Neural cell (in vitro differentiated cells): ENCODE measurements at regions not wholly inside any gene's neighbourhood (a gene's known extent, or its start where the extent isn't known, plus 50 kb on each side); places are given as distances from the start of the nearest gene placed in this dataset.

Experiments used
- H2AFZ ChIP-seq: fragments of 200-600, 300-800 bp; sonication (generic), shearing (Covaris generic); 2 replicates; pipeline ENCODE4 v1.6.0; 2014; ENCODE audit warnings: low read depth, mild to moderate bottlenecking, antibody characterized with exemption, low read length, moderate library complexity
- H3F3A ChIP-seq: fragments of 200-600 bp; shearing (Covaris generic); 2 replicates; pipeline ENCODE4 v1.6.1; 2016; ENCODE audit warnings: mild to moderate bottlenecking, moderate library complexity, mixed read lengths, antibody characterized with exemption, low read length; ENCODE audit not compliant: insufficient read depth, poor library complexity, severe bottlenecking
- H3K27ac ChIP-seq: fragments of 200-600, 300-800 bp; sonication (generic), shearing (Covaris generic); 2 replicates; pipeline ENCODE4 v1.5.1; 2014; ENCODE audit warnings: mild to moderate bottlenecking, low read length, moderate library complexity
- H3K27me3 ChIP-seq: fragments of 300-800, 200-600 bp; sonication (generic), shearing (Covaris generic); 2 replicates; pipeline ENCODE4 v1.6.0; 2014; ENCODE audit warnings: mild to moderate bottlenecking, low read depth, low read length, moderate library complexity; ENCODE audit not compliant: insufficient read depth
- H3K36me3 ChIP-seq: fragments of 300-800, 200-600 bp; sonication (generic), shearing (Covaris generic); 2 replicates; pipeline ENCODE4 v1.5.1; 2014; ENCODE audit warnings: mild to moderate bottlenecking, antibody characterized with exemption, low read length, moderate library complexity; ENCODE audit not compliant: insufficient read depth
- H3K4me2 ChIP-seq: fragments of 300-800, 200-600 bp; sonication (generic), shearing (Covaris generic); 2 replicates; pipeline ENCODE4 v1.6.0; 2014; ENCODE audit warnings: mild to moderate bottlenecking, low read length
- H3K4me3 ChIP-seq: fragments of 300-800, 200-600 bp; sonication (generic), shearing (Covaris generic); 2 replicates; pipeline ENCODE4 v1.5.1; 2014; ENCODE audit warnings: mild to moderate bottlenecking, low read length, moderate library complexity
- H3K79me2 ChIP-seq: fragments of 200-600 bp; shearing (Covaris generic); replicated peaks from 2 replicates; pipeline ENCODE4 v1.6.0; 2014; ENCODE audit warnings: mild to moderate bottlenecking, low read length, moderate library complexity; ENCODE audit not compliant: insufficient read depth
- H3K9ac ChIP-seq: fragments of 300-800, 200-600 bp; sonication (generic), shearing (Covaris generic); 2 replicates; pipeline ENCODE4 v1.6.1; 2016; ENCODE audit warnings: mild to moderate bottlenecking, low read length, mixed read lengths
- H3K9me2 ChIP-seq: fragments of 200-600 bp; shearing (Covaris generic); 2 replicates; pipeline ENCODE4 v1.6.1; 2016; ENCODE audit warnings: mild to moderate bottlenecking, low read length, mixed read lengths; ENCODE audit not compliant: insufficient read depth
- H3K9me3 ChIP-seq: fragments of 200-600, 300-800 bp; sonication (generic), shearing (Covaris generic); 2 replicates; pipeline ENCODE4 v1.6.1; 2016; ENCODE audit warnings: mild to moderate bottlenecking, mixed run types, low read length, moderate library complexity, mixed read lengths
- H4K20me1 ChIP-seq: fragments of 200-600 bp; shearing (Covaris generic); 2 replicates; pipeline ENCODE4 v1.6.1; 2016; ENCODE audit warnings: mild to moderate bottlenecking, mixed run types; ENCODE audit not compliant: insufficient read depth
- CTCF ChIP-seq: fragments of 450-650 bp; IDR thresholded peaks from 2 replicates; pipeline ENCODE4 v1.5.1; 2014; ENCODE audit warnings: antibody characterized with exemption, mild to moderate bottlenecking, moderate library complexity; ENCODE audit not compliant: poor library complexity, severe bottlenecking
- EP300 ChIP-seq: fragments of 450-650 bp; conservative IDR thresholded peaks from 2 replicates; pipeline ENCODE4 v1.6.1; 2014; ENCODE audit warnings: antibody characterized with exemption, mild to moderate bottlenecking, moderate library complexity; ENCODE audit not compliant: poor library complexity, severe bottlenecking
- EZH2 ChIP-seq: fragments of 200-600, 300-800 bp; shearing (Covaris generic), sonication (generic); IDR thresholded peaks from 2 replicates; pipeline ENCODE4 v1.6.1; 2014; ENCODE audit warnings: antibody characterized with exemption, low read length, borderline replicate concordance, mild to moderate bottlenecking; ENCODE audit not compliant: insufficient read depth, poor library complexity, severe bottlenecking
- MXI1 ChIP-seq: fragments of 450-650 bp; conservative IDR thresholded peaks from 2 replicates; pipeline ENCODE4 v1.6.1; 2014; ENCODE audit warnings: antibody characterized with exemption, mild to moderate bottlenecking; ENCODE audit not compliant: poor library complexity, severe bottlenecking
- POLR2AphosphoS5 ChIP-seq: IDR thresholded peaks from 2 replicates; pipeline ENCODE4 v1.6.1; 2012
- RAD21 ChIP-seq: fragments of 450-650 bp; conservative IDR thresholded peaks from 2 replicates; pipeline ENCODE4 v1.6.1; 2014; ENCODE audit warnings: antibody characterized with exemption, mild to moderate bottlenecking, moderate library complexity
- REST ChIP-seq: IDR thresholded peaks from 2 replicates; pipeline ENCODE4 v1.6.1; 2012; ENCODE audit warnings: borderline replicate concordance
- SMC3 ChIP-seq: fragments of 450-650 bp; conservative IDR thresholded peaks from 2 replicates; pipeline ENCODE4 v1.6.1; 2014; ENCODE audit warnings: antibody characterized with exemption, mild to moderate bottlenecking, moderate library complexity; ENCODE audit not compliant: poor library complexity
- TAF1 ChIP-seq: IDR thresholded peaks from 2 replicates; pipeline ENCODE4 v1.6.1; 2012; ENCODE audit warnings: low read depth
- small RNA-seq, 3 experiments: library from RNA; depleted of rRNA; stranded (forward); fragments of <200 nt; gene quantifications; one replicate each; pipeline ENCODE3, GENCODE V24; 2012

- no peak overlapping the region for H3K27ac ChIP-seq
- no peaks in the 10 kb centered on the region for H3F3A ChIP-seq
- no peaks in the 10 kb centered on the region for H4K20me1 ChIP-seq
- no peaks in the 10 kb centered on the region for H3K36me3 ChIP-seq
- no peaks in the 10 kb centered on the region for H3K27me3 ChIP-seq
- H3K9ac ChIP-seq, result no peak overlapping the region
- no peaks in the 10 kb centered on the region for H3K9me2 ChIP-seq
- TF ChIP-seq REST, result no peak
- TF ChIP-seq POLR2AphosphoS5, result no peak
- TF ChIP-seq RAD21, result no peak
- no peak for TF ChIP-seq TAF1
- TF ChIP-seq SMC3, result no peak
- no peak for TF ChIP-seq EZH2
- TF ChIP-seq CTCF, result no peak
- no peak for TF ChIP-seq EP300
- H2AFZ ChIP-seq, result no peak overlapping the region
- H3K4me2 ChIP-seq, result no peak overlapping the region
- H3K79me2 ChIP-seq, result no peaks in the 10 kb centered on the region
- no peaks in the 10 kb centered on the region for H3K9me3 ChIP-seq
- H3K4me3 ChIP-seq, result no peak overlapping the region
Measured at GRCh38 chr16:86458149-86458777, 52.1 kb upstream of the FOXF1 start.

- Histone ChIP-seq H3K27ac (no peak overlapping the region), H2AFZ (no peak overlapping the region)
Measured at GRCh38 chr16:86459266-86459665, 51.1 kb upstream of the FOXF1 start.

More at GRCh38 chr16:86459266-86459665, 51.1 kb upstream of the FOXF1 start:
- H3K9me2 ChIP-seq, result no peaks in the 10 kb centered on the region
- no peaks in the 10 kb centered on the region for H3K36me3 ChIP-seq
- no peaks in the 10 kb centered on the region for H3K79me2 ChIP-seq
- no peaks in the 10 kb centered on the region for H3K9me3 ChIP-seq
- H4K20me1 ChIP-seq, result no peaks in the 10 kb centered on the region
- H3K27me3 ChIP-seq, result no peaks in the 10 kb centered on the region
- H3K9ac ChIP-seq, result no peak overlapping the region
- TF ChIP-seq POLR2AphosphoS5, result no peak
- no peak for TF ChIP-seq EP300
- no peak for TF ChIP-seq CTCF
- TF ChIP-seq TAF1, result no peak
- no peak for TF ChIP-seq MXI1
- TF ChIP-seq SMC3, result no peak
- no peak overlapping the region for H3K4me3 ChIP-seq
- H3K4me2 ChIP-seq, result no peak overlapping the region
- no peaks in the 10 kb centered on the region for H3F3A ChIP-seq

Small RNAs in the stretch of these regions (small RNA-seq; reads per million reads assigned to genes)
- gene RF00019, result 0 to 1.2 (median 0) reads per million in 3 experiments
